GM13977 (cell line): ENCODE measurements at regions not wholly inside any gene's neighbourhood (a gene's known extent, or its start where the extent isn't known, plus 50 kb on each side); places are given as distances from the start of the nearest gene placed in this dataset.

Source experiments
- DNase-seq: peaks from one replicate; pipeline ENCODE4 v3.0.0; 2012; ENCODE audit warnings: low spot score
- CTCF ChIP-seq: IDR thresholded peaks from 2 replicates; pipeline ENCODE4 v1.5.1; 2012; ENCODE audit warnings: mild to moderate bottlenecking, control low read depth; ENCODE audit not compliant: insufficient read depth; ENCODE audit errors: extremely low read depth, missing control alignments
- in situ Hi-C: fragments of 300-500 bp; cut with MboI; formaldehyde crosslinking; loops from one replicate; pipeline ENCODE4 v1.12.0; 2022; ENCODE audit warnings: low sequenced_read_pairs, low pct_unique_long_range_greater_than_20kb, mixed read lengths, inconsistent platforms; ENCODE audit not compliant: unreplicated experiment

- no peak for TF ChIP-seq CTCF
- in situ Hi-C loops, result no loop called here
- no peak for DNase-seq
Measured at GRCh38 chr5:148768806-148769415, 57.5 kb upstream of the ADRB2 start.

GRCh38 chr5:148769941-148770340 lies 56.5 kb upstream of the ADRB2 start:
- no peak for TF ChIP-seq CTCF
- in situ Hi-C loops, result no loop called here
- DNase-seq, result no peak

GRCh38 chr5:148774313-148774712 lies 52.1 kb upstream of the ADRB2 start:
- TF ChIP-seq CTCF, result no peak
- no peak for DNase-seq
- in situ Hi-C loops, result no loop called here

- in situ Hi-C loops, result no loop called here
- DNase-seq, result no peak
- no peak for TF ChIP-seq CTCF
Measured at GRCh38 chr5:148776261-148776660, 50.1 kb upstream of the ADRB2 start.
